ENCODE measurements at regions not wholly inside any gene's neighbourhood (a gene's known extent, or its start where the extent isn't known, plus 50 kb on each side); places are given as distances from the start of the nearest gene placed in this dataset.

DNA sequence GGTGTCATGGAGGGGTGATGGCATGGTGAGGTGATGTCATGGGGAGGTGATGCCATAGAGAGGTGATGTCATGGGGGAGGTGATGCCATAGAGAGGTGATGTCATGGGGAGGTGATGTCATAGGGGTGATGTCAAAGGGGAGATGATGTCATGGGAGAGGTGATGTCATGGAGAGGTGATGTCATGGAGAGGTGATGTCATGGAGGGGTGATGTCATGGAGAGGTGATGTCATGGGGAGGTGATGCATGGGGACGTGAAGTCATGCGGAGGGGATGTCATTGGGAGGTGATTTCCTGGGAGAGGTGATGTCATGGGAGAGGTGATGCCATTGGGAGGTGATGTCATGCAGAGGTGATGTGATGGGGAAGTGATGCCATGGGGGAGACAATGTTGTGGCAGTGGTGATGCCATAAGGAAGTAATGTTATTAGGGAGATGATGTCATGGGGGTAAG lies 92.1 kb upstream of the C1orf174 start:
- no peak for TF ChIP-seq POLR2AphosphoS5 (IDR thresholded peaks at IDR 0.05; ENCODE audit: borderline replicate concordance, low read depth, low read length)
- no peak for TF ChIP-seq EZH2 (IDR thresholded peaks at IDR 0.05)
